GM12878 (cell line): ENCODE measurements at regions not wholly inside any gene's neighbourhood (a gene's known extent, or its start where the extent isn't known, plus 50 kb on each side); places are given as distances from the start of the nearest gene placed in this dataset.

Source experiments
- BHLHE40 ChIP-seq, 2 experiments: fragments of 450-650 bp in 1 of 2; IDR thresholded peaks; 2 replicates each; pipeline ENCODE4 v1.6.1; 2011 to 2017; ENCODE audit warnings: low read depth in 2 of 2, borderline replicate concordance in 1 of 2, improper control_type of control experiment in 1 of 2, low read length in 1 of 2, mild to moderate bottlenecking in 1 of 2
- CREB1 ChIP-seq: IDR thresholded peaks from 2 replicates; pipeline ENCODE4 v1.6.1; 2012; ENCODE audit warnings: low read depth, mild to moderate bottlenecking, inconsistent platforms
- ETV6 ChIP-seq, 2 experiments: fragments of 450-650 bp in 1 of 2; IDR thresholded peaks in 1 of 2; conservative IDR thresholded peaks in 1 of 2; 2 replicates each; pipeline ENCODE4 v1.6.1; 2014; ENCODE audit warnings: antibody characterized with exemption in 1 of 2, borderline replicate concordance in 1 of 2, low read depth in 1 of 2, mild to moderate bottlenecking in 1 of 2, moderate library complexity in 1 of 2
- GABPA ChIP-seq: IDR thresholded peaks from 2 replicates; pipeline ENCODE4 v1.6.1; 2014; ENCODE audit warnings: antibody characterized with exemption, low read depth, mild to moderate bottlenecking, inconsistent platforms
- TAF1 ChIP-seq: IDR thresholded peaks from 2 replicates; pipeline ENCODE4 v1.6.1; 2011; ENCODE audit warnings: mild to moderate bottlenecking, low read depth, low read length, borderline replicate concordance
- TF ChIP-seq, protein P1 (sequence below), 3 experiments: IDR thresholded peaks in 2 of 3; conservative IDR thresholded peaks in 1 of 3; 2 replicates each; pipeline ENCODE4 v1.5.1; 2011; ENCODE audit warnings: low read depth in 3 of 3, low read length in 3 of 3, mild to moderate bottlenecking in 3 of 3, control low read depth in 2 of 3, moderate library complexity in 2 of 3, inconsistent platforms in 1 of 3, mixed read lengths in 1 of 3; ENCODE audit not compliant: control insufficient read depth in 2 of 3, insufficient read depth in 1 of 3; ENCODE audit errors: extremely low read depth in 1 of 3

DNA sequence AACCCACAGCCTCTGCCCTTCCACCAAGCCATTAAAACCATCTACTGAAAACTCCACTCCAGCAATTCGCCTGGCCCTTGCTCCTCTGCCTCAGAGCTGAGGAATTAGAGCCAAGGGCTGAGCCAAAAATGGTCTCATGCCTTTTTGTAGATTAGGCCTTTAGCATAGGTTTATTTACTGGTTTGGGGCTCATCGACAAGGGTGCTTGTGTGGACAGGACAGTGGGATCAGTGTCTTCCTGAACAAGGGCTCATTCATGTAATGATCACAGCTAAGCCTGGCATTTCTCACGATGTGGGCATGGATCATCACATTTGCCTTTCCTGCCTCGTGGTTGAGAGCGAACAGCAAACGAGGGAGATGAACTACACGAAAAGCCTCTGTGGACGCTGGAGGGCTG, 59.2 kb upstream of the PHF24 start:
- TF ChIP-seq, protein P1, sequence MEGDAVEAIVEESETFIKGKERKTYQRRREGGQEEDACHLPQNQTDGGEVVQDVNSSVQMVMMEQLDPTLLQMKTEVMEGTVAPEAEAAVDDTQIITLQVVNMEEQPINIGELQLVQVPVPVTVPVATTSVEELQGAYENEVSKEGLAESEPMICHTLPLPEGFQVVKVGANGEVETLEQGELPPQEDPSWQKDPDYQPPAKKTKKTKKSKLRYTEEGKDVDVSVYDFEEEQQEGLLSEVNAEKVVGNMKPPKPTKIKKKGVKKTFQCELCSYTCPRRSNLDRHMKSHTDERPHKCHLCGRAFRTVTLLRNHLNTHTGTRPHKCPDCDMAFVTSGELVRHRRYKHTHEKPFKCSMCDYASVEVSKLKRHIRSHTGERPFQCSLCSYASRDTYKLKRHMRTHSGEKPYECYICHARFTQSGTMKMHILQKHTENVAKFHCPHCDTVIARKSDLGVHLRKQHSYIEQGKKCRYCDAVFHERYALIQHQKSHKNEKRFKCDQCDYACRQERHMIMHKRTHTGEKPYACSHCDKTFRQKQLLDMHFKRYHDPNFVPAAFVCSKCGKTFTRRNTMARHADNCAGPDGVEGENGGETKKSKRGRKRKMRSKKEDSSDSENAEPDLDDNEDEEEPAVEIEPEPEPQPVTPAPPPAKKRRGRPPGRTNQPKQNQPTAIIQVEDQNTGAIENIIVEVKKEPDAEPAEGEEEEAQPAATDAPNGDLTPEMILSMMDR (IDR thresholded peaks at IDR 0.05 in 2 of 3, conservative IDR thresholded peaks at IDR 0.05 in 1 of 3; ENCODE audit: control insufficient read depth in 2 of 3, extremely low read depth in 1 of 3, insufficient read depth in 1 of 3, low read depth in 3 of 3, low read length in 3 of 3) = no peak
- TF ChIP-seq CREB1 (no peak), BHLHE40 (IDR thresholded peaks at IDR 0.05; ENCODE audit: borderline replicate concordance in 1 of 2, low read depth in 2 of 2, low read length in 1 of 2) (no peak), ETV6 (conservative IDR thresholded peaks at IDR 0.05 in 1 of 2, IDR thresholded peaks at IDR 0.05 in 1 of 2; ENCODE audit: borderline replicate concordance in 1 of 2, low read depth in 1 of 2) (no peak), GABPA (no peak), TAF1 (no peak)
